Glutamatergic neuron (in vitro differentiated cells): ENCODE measurements at regions not wholly inside any gene's neighbourhood (a gene's known extent, or its start where the extent isn't known, plus 50 kb on each side); places are given as distances from the start of the nearest gene placed in this dataset.

Experiments used
- DNase-seq: peaks from one replicate; pipeline ENCODE4 v3.0.0; 2022
- H3K27ac Mint-ChIP-seq: one replicate; pipeline ENCODE4 v1.8.0; 2020; ENCODE audit warnings: mild to moderate bottlenecking, mixed read lengths, inconsistent platforms; ENCODE audit not compliant: unreplicated experiment
- H3K27me3 Mint-ChIP-seq: one replicate; pipeline ENCODE4 v1.8.0; 2020; ENCODE audit warnings: mild to moderate bottlenecking, moderate library complexity, mixed read lengths, inconsistent platforms; ENCODE audit not compliant: unreplicated experiment
- H3K36me3 Mint-ChIP-seq: one replicate; pipeline ENCODE4 v1.8.0; 2020; ENCODE audit warnings: mild to moderate bottlenecking, mixed read lengths, inconsistent platforms; ENCODE audit not compliant: unreplicated experiment
- H3K4me1 Mint-ChIP-seq: one replicate; pipeline ENCODE4 v1.8.0; 2020; ENCODE audit warnings: mild to moderate bottlenecking, low read depth, mixed read lengths, inconsistent platforms; ENCODE audit not compliant: unreplicated experiment
- H3K4me3 Mint-ChIP-seq: one replicate; pipeline ENCODE4 v1.8.0; 2020; ENCODE audit warnings: mild to moderate bottlenecking, mixed read lengths, inconsistent platforms; ENCODE audit not compliant: unreplicated experiment
- H3K9me3 Mint-ChIP-seq: one replicate; pipeline ENCODE4 v1.8.0; 2020; ENCODE audit warnings: mild to moderate bottlenecking, moderate library complexity, mixed read lengths, inconsistent platforms; ENCODE audit not compliant: unreplicated experiment
- TF ChIP-seq, protein P1 (sequence below): fragments of 200-600 bp; sonication (generic); IDR thresholded peaks from one replicate; pipeline ENCODE4 v1.5.0; 2021; ENCODE audit not compliant: partially characterized antibody, unreplicated experiment

DNA sequence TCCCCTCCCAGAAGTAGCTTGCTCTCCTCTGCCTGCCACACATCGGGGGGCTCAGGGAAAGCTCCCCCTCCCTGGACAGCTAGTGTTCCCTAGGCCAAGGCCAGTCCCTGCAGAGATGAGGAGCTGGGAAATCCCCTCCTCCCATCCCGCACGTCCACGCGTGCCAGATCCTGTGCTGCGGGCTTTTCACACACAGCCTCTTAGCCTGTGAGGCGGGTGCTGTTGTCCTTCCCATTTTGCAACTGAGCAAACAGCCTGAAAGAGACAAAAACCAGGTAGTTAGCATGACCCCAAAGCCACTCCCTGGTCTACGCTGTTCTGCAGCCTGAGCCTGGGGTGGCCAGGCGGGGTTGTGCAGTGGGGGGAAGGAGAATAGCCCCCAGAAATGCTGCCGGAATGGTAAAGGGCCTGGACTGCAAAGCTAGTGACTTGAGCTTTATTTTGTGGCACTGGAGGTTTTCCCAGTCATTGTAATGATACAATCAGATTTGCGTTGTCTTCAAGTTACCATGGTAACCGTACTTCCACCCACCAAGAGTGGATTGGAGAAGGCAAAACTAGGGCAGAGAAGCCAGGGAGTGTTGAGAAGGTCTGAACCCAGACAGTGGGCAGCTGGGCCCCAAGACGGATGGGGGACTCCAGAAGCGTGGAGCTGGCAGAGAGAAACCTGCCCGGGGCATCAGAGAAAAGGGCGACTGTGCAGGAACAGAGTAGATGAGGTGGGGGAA is 98.6 kb upstream of the KCTD7 start:
- no peak for DNase-seq
- Mint-ChIP-seq H3K27me3 (peaks cover 3% of the 10 kb centered on the region), H3K4me3 (no peak overlapping the region), H3K9me3 (peaks cover 6% of the 10 kb centered on the region), H3K4me1 (peaks cover 3% of the 10 kb centered on the region), H3K36me3 (peaks cover 4% of the 10 kb centered on the region), H3K27ac (no peak overlapping the region)
- TF ChIP-seq, protein P1, sequence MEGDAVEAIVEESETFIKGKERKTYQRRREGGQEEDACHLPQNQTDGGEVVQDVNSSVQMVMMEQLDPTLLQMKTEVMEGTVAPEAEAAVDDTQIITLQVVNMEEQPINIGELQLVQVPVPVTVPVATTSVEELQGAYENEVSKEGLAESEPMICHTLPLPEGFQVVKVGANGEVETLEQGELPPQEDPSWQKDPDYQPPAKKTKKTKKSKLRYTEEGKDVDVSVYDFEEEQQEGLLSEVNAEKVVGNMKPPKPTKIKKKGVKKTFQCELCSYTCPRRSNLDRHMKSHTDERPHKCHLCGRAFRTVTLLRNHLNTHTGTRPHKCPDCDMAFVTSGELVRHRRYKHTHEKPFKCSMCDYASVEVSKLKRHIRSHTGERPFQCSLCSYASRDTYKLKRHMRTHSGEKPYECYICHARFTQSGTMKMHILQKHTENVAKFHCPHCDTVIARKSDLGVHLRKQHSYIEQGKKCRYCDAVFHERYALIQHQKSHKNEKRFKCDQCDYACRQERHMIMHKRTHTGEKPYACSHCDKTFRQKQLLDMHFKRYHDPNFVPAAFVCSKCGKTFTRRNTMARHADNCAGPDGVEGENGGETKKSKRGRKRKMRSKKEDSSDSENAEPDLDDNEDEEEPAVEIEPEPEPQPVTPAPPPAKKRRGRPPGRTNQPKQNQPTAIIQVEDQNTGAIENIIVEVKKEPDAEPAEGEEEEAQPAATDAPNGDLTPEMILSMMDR = no peak

DNA sequence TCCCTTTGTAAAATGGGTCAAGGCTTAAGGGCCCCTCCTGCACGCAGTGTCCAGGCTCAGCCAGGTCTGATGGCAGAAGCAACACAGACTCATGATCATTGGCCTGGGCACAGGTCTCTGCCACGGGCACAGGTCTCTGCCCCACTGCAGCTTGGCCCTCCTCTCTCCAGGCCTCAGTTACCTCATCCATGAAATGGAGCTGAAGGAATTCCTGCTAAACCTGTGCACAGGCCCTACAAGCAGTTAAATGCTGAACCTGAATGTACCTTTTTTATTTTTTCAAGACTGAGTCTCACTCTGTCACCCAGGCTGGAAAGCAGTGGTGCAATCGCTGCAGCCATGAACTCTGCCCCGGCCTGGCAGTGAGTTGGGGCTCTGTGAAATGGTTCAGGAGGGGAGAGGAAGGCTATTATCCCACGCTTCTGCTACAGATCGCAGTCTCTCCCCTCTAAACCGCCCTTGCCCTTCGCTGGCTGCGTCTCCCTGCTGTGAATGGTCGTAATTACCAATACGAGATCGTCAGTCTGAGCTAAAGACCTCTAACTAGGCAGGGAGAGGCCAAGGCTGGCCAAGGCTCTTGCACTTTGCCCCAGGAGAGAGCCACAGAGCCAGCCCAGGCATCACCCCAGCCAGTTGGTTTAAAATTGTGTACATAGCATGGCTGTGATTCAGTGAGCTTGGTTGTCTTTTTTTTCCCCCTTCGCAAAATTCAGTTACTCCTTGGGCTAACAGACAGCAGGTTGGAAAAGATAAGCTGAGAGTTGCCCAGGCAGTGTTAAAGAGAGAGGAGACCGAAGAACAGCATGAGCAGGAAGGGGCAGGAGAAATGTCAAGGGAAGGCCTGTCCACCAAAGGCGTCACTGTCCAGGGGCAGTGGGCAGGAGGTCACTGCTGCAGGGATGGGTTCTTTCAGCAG is 93.0 kb upstream of the KCTD7 start:
- TF ChIP-seq, protein P1 = no peak
- DNase-seq = no peak
- H3K36me3 Mint-ChIP-seq = no peaks in the 10 kb centered on the region
- H3K4me1 Mint-ChIP-seq = peaks cover 11% of the 10 kb centered on the region
- H3K27me3 Mint-ChIP-seq = peaks cover 2% of the 10 kb centered on the region
- no peak overlapping the region for H3K27ac Mint-ChIP-seq
- peaks cover 4% of the 10 kb centered on the region for H3K9me3 Mint-ChIP-seq
- H3K4me3 Mint-ChIP-seq = no peak overlapping the region

DNA sequence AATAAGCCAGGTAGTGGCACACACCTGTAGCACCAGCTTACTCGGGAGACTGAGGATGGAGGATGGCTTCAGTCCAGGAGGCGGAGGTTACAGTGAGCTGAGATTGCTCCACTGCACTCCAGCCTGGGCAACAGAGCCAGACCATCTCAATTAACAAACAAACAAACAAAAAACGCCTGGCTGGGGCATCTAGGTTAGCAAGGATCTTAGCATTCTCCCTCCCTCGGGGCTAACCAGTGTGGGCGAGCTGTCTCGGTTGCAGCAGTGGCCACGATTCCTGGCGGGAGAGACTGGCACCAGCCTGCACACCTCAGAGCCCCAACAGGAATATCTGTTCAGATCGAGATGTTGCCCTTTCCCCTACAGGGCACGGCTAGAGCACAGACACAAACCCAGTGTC is 91.3 kb upstream of the KCTD7 start:
- Mint-ChIP-seq H3K4me1 (peaks cover 11% of the 10 kb centered on the region), H3K9me3 (peaks cover 4% of the 10 kb centered on the region), H3K36me3 (no peaks in the 10 kb centered on the region), H3K4me3 (no peak overlapping the region), H3K27ac (no peak overlapping the region), H3K27me3 (peaks cover 2% of the 10 kb centered on the region)
- DNase-seq = no peak
- TF ChIP-seq, protein P1 = no peak

DNA sequence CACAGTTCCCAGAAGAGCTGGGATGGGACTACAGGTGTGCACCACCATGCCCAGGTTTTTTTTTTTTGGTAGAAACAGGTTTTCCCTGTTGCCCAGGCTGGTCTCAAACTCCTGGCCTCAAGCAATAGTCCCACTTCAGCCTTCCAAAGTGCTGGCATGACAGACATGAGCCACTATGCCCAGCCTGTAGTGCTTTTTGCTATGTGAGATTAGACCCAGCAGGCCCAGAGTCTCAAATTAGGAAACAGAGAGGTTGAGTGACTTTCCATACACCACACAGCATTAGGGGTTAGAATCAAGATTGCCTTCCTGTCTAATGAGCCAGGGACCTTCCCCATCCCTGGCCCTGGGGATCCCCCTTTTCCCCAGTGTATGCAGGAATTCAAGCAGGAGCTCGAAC is 90.8 kb upstream of the KCTD7 start:
- TF ChIP-seq, protein P1 = no peak
- no peak overlapping the region for H3K27ac Mint-ChIP-seq
- peaks cover 2% of the 10 kb centered on the region for H3K27me3 Mint-ChIP-seq
- H3K4me1 Mint-ChIP-seq = peaks cover 14% of the 10 kb centered on the region
- no peak overlapping the region for H3K4me3 Mint-ChIP-seq
- no peaks in the 10 kb centered on the region for H3K36me3 Mint-ChIP-seq
- H3K9me3 Mint-ChIP-seq = peaks cover 2% of the 10 kb centered on the region
- DNase-seq = no peak

DNA sequence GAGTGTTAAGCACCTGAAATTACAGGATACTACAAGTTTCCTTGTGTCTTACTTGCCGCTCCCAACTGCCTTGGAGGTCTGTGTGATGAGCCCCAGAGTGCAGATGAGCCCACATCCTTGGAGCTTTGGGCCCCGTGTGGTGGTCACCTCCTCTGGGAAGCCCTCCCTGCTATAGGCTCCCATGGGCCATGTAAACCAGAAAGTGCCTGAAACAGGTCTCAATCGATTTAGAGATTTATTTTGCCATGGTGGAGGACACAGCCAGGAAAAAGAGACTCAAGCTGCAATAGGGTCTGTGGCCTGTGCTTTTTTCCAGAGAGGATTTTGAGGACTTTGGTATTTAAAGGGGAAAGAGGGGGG is 89.4 kb upstream of the KCTD7 start:
- Mint-ChIP-seq H3K4me3 (peak overlapping the region; percentile 13), H3K27ac (peak overlapping the region; percentile 95), H3K9me3 (peaks cover 2% of the 10 kb centered on the region), H3K36me3 (no peaks in the 10 kb centered on the region), H3K27me3 (peaks cover 2% of the 10 kb centered on the region), H3K4me1 (peaks cover 14% of the 10 kb centered on the region)
- TF ChIP-seq, protein P1 = no peak
- no peak for DNase-seq
